ENCODE measurements at regions not wholly inside any gene's neighbourhood (a gene's known extent, or its start where the extent isn't known, plus 50 kb on each side); places are given as distances from the start of the nearest gene placed in this dataset.
A peak's percentile ranks its signal among the peaks of the same experiment; 100 is the strongest.

- H3K36me3 ChIP-seq: no peaks in the 10 kb centered on the region
- H3K9me3 ChIP-seq: no peaks in the 10 kb centered on the region
- no peaks in the 10 kb centered on the region for H3K27me3 ChIP-seq
- no peak for TF ChIP-seq CTCF (IDR thresholded peaks at IDR 0.05)
- no peak overlapping the region for H3K27ac ChIP-seq
- no peak overlapping the region for H3K4me3 ChIP-seq
- H3K4me1 ChIP-seq: no peaks in the 10 kb centered on the region
- DNase-seq (ENCODE audit: low spot score): peak; percentile 28
These were observed 167.3 kb upstream of the RTL1 start for GRCh38 chr14:101070540-101071492.

- Histone ChIP-seq H3K36me3 (no peaks in the 10 kb centered on the region), H3K4me1 (no peaks in the 10 kb centered on the region), H3K27me3 (peaks cover 0 to 2% of the 10 kb centered on the region in 2 donors), H3K9me3 (no peaks in the 10 kb centered on the region), H3K4me3 (no peak overlapping the region), H3K27ac (no peak overlapping the region)
- peak; percentile 43 for DNase-seq (ENCODE audit: low spot score)
- TF ChIP-seq CTCF (IDR thresholded peaks at IDR 0.05): no peak
These were observed 168.0 kb upstream of the RTL1 start for GRCh38 chr14:101071493-101071906.

GRCh38 chr14:101072070-101072469 is 168.5 kb upstream of the RTL1 start:
- peak; percentile 51 for DNase-seq (ENCODE audit: low spot score)
- no peak overlapping the region for H3K4me3 ChIP-seq
- no peak overlapping the region for H3K27ac ChIP-seq
- H3K27me3 ChIP-seq: peaks cover 2 to 8% of the 10 kb centered on the region in 2 donors
- no peaks in the 10 kb centered on the region for H3K36me3 ChIP-seq
- TF ChIP-seq CTCF (IDR thresholded peaks at IDR 0.05): no peak
- no peaks in the 10 kb centered on the region for H3K9me3 ChIP-seq
- H3K4me1 ChIP-seq: peaks cover 0 to 3% of the 10 kb centered on the region in 2 donors

GRCh38 chr14:101072531-101072930 is 169.0 kb upstream of the RTL1 start:
- no peak overlapping the region for H3K27ac ChIP-seq
- TF ChIP-seq CTCF (IDR thresholded peaks at IDR 0.05): no peak
- peak; percentile 5 for DNase-seq (ENCODE audit: low spot score)
- no peaks in the 10 kb centered on the region for H3K36me3 ChIP-seq
- H3K9me3 ChIP-seq: no peaks in the 10 kb centered on the region
- H3K27me3 ChIP-seq: peaks cover 4 to 10% of the 10 kb centered on the region in 2 donors
- H3K4me3 ChIP-seq: no peak overlapping the region
- H3K4me1 ChIP-seq: peaks cover 0 to 8% of the 10 kb centered on the region in 2 donors

GRCh38 chr14:101072945-101073597 is 169.5 kb upstream of the RTL1 start:
- Histone ChIP-seq H3K9me3 (no peaks in the 10 kb centered on the region), H3K27ac (no peak overlapping the region), H3K4me1 (peaks cover 0 to 11% of the 10 kb centered on the region in 2 donors), H3K4me3 (no peak overlapping the region), H3K36me3 (no peaks in the 10 kb centered on the region), H3K27me3 (peaks cover 4 to 15% of the 10 kb centered on the region in 2 donors)
- no peak for TF ChIP-seq CTCF (IDR thresholded peaks at IDR 0.05)
- DNase-seq (ENCODE audit: low spot score): peak; percentile 47

Data from right atrium auricular region (tissue), 2 donors.